Activated naive CD4-positive, alpha-beta T cell treated with anti-CD3 and anti-CD28 coated beads for 36 hours (primary cell): ENCODE measurements at regions not wholly inside any gene's neighbourhood (a gene's known extent, or its start where the extent isn't known, plus 50 kb on each side); places are given as distances from the start of the nearest gene placed in this dataset.

Source experiments
- CTCF ChIA-PET: fragments of 350-600 bp; sonication (Branson Sonifier 250); formaldehyde crosslinking; loops from one replicate; lab custom pipeline; 2021; ENCODE audit warnings: antibody characterized with exemption; lab: Charles Lee
- DNase-seq: peaks from one replicate; pipeline ENCODE4 v3.0.0-alpha.2; 2020
- H3K27ac Mint-ChIP-seq: one replicate; pipeline ENCODE4 v1.8.0; 2021; ENCODE audit warnings: mild to moderate bottlenecking, mixed read lengths
- H3K27me3 Mint-ChIP-seq: one replicate; pipeline ENCODE4 v1.8.0; 2021; ENCODE audit warnings: low read depth, mixed read lengths
- H3K36me3 Mint-ChIP-seq: one replicate; pipeline ENCODE4 v1.8.0; 2021; ENCODE audit warnings: low read depth, mixed read lengths
- H3K4me1 Mint-ChIP-seq: one replicate; pipeline ENCODE4 v1.8.0; 2021; ENCODE audit warnings: low read depth, mixed read lengths
- H3K4me3 Mint-ChIP-seq: one replicate; pipeline ENCODE4 v1.8.0; 2021; ENCODE audit warnings: mild to moderate bottlenecking, moderate library complexity, mixed read lengths
- H3K9me3 Mint-ChIP-seq: one replicate; pipeline ENCODE4 v1.8.0; 2021; ENCODE audit warnings: mixed read lengths
- intact Hi-C: fragments of 100-400 bp; cut with micrococcal nuclease; formaldehyde crosslinking; loops from one replicate; pipeline ENCODE4 v1.15.1; 2023

- H3K4me3 Mint-ChIP-seq = no peak overlapping the region
- no peak for DNase-seq
- H3K27me3 Mint-ChIP-seq = peaks cover 2% of the 10 kb centered on the region
- intact Hi-C loops = no loop called here
- H3K4me1 Mint-ChIP-seq = no peaks in the 10 kb centered on the region
- H3K9me3 Mint-ChIP-seq = no peaks in the 10 kb centered on the region
- CTCF ChIA-PET = no interaction called here
- H3K36me3 Mint-ChIP-seq = no peaks in the 10 kb centered on the region
- no peak overlapping the region for H3K27ac Mint-ChIP-seq
These were observed 69.1 kb upstream of the STUM start for GRCh38 chr1:226479474-226479873.

GRCh38 chr1:226480461-226480860, 68.1 kb upstream of the STUM start:
- CTCF ChIA-PET = no interaction called here
- Mint-ChIP-seq H3K4me1 (no peaks in the 10 kb centered on the region), H3K27me3 (peaks cover 5% of the 10 kb centered on the region), H3K27ac (no peak overlapping the region), H3K9me3 (no peaks in the 10 kb centered on the region), H3K4me3 (no peak overlapping the region), H3K36me3 (no peaks in the 10 kb centered on the region)
- no peak for DNase-seq
- intact Hi-C loops = no loop called here

GRCh38 chr1:226481133-226481532, 67.4 kb upstream of the STUM start:
- Mint-ChIP-seq H3K27me3 (peaks cover 5% of the 10 kb centered on the region), H3K36me3 (no peaks in the 10 kb centered on the region), H3K4me1 (peaks cover 6% of the 10 kb centered on the region), H3K9me3 (no peaks in the 10 kb centered on the region), H3K4me3 (no peak overlapping the region), H3K27ac (no peak overlapping the region)
- intact Hi-C loops = no loop called here
- DNase-seq = no peak
- CTCF ChIA-PET = no interaction called here

GRCh38 chr1:226482196-226482595, 66.4 kb upstream of the STUM start:
- CTCF ChIA-PET = no interaction called here
- peaks cover 5% of the 10 kb centered on the region for H3K27me3 Mint-ChIP-seq
- no peak overlapping the region for H3K4me3 Mint-ChIP-seq
- peaks cover 12% of the 10 kb centered on the region for H3K4me1 Mint-ChIP-seq
- H3K36me3 Mint-ChIP-seq = no peaks in the 10 kb centered on the region
- no peaks in the 10 kb centered on the region for H3K9me3 Mint-ChIP-seq
- no peak overlapping the region for H3K27ac Mint-ChIP-seq
- intact Hi-C loops = no loop called here
- DNase-seq = no peak

- Mint-ChIP-seq H3K9me3 (no peaks in the 10 kb centered on the region), H3K27ac (no peak overlapping the region), H3K36me3 (no peaks in the 10 kb centered on the region), H3K4me1 (peaks cover 12% of the 10 kb centered on the region), H3K4me3 (no peak overlapping the region), H3K27me3 (peaks cover 5% of the 10 kb centered on the region)
- no peak for DNase-seq
- CTCF ChIA-PET = no interaction called here
- intact Hi-C loops = no loop called here
These were observed 65.4 kb upstream of the STUM start for GRCh38 chr1:226482975-226483700.

GRCh38 chr1:226485192-226485591, 63.4 kb upstream of the STUM start:
- no peak overlapping the region for H3K27ac Mint-ChIP-seq
- peaks cover 5% of the 10 kb centered on the region for H3K27me3 Mint-ChIP-seq
- H3K4me3 Mint-ChIP-seq = no peak overlapping the region
- CTCF ChIA-PET = no interaction called here
- intact Hi-C loops = no loop called here
- no peaks in the 10 kb centered on the region for H3K9me3 Mint-ChIP-seq
- no peak for DNase-seq
- peaks cover 12% of the 10 kb centered on the region for H3K4me1 Mint-ChIP-seq
- no peaks in the 10 kb centered on the region for H3K36me3 Mint-ChIP-seq

GRCh38 chr1:226486161-226486560, 62.4 kb upstream of the STUM start:
- no peak overlapping the region for H3K4me3 Mint-ChIP-seq
- H3K36me3 Mint-ChIP-seq = no peaks in the 10 kb centered on the region
- CTCF ChIA-PET = interaction anchor here (0.6 kb wide), 1 partner anchor 32 kb away, joined by 3 read pairs; no protein-coding TSS in a partner anchor
- peaks cover 12% of the 10 kb centered on the region for H3K4me1 Mint-ChIP-seq
- H3K27me3 Mint-ChIP-seq = peaks cover 5% of the 10 kb centered on the region
- H3K27ac Mint-ChIP-seq = no peak overlapping the region
- no peak for DNase-seq
- intact Hi-C loops = no loop called here
- no peaks in the 10 kb centered on the region for H3K9me3 Mint-ChIP-seq

GRCh38 chr1:226487921-226488320, 60.6 kb upstream of the STUM start:
- Mint-ChIP-seq H3K27ac (no peak overlapping the region), H3K9me3 (no peaks in the 10 kb centered on the region), H3K36me3 (no peaks in the 10 kb centered on the region), H3K4me1 (peaks cover 12% of the 10 kb centered on the region), H3K27me3 (peaks cover 3% of the 10 kb centered on the region), H3K4me3 (no peak overlapping the region)
- intact Hi-C loops = no loop called here
- no peak for DNase-seq
- CTCF ChIA-PET = no interaction called here

- Mint-ChIP-seq H3K36me3 (no peaks in the 10 kb centered on the region), H3K27me3 (peaks cover 3% of the 10 kb centered on the region), H3K4me1 (peaks cover 12% of the 10 kb centered on the region), H3K9me3 (no peaks in the 10 kb centered on the region), H3K27ac (no peak overlapping the region), H3K4me3 (no peak overlapping the region)
- CTCF ChIA-PET = interaction anchor here (1.0 to 1.1 kb wide), 2 partner anchors 29 to 54 kb away, joined by 4 read pairs; no protein-coding TSS in a partner anchor
- intact Hi-C loops = no loop called here
- DNase-seq = no peak
These were observed 58.7 kb upstream of the STUM start for GRCh38 chr1:226489718-226490425.

GRCh38 chr1:226490426-226490809, 58.1 kb upstream of the STUM start:
- Mint-ChIP-seq H3K27ac (no peak overlapping the region), H3K27me3 (peaks cover under 1% of the 10 kb centered on the region), H3K4me1 (peaks cover 12% of the 10 kb centered on the region), H3K36me3 (no peaks in the 10 kb centered on the region), H3K9me3 (no peaks in the 10 kb centered on the region), H3K4me3 (no peak overlapping the region)
- intact Hi-C loops = no loop called here
- CTCF ChIA-PET = interaction anchor here (1.0 to 1.1 kb wide), 2 partner anchors 30 to 53 kb away, joined by 4 read pairs; no protein-coding TSS in a partner anchor
- DNase-seq = no peak

GRCh38 chr1:226491093-226491850, 57.3 kb upstream of the STUM start:
- H3K27me3 Mint-ChIP-seq = no peaks in the 10 kb centered on the region
- CTCF ChIA-PET = no interaction called here
- intact Hi-C loops = no loop called here

GRCh38 chr1:226492426-226493137, 56.0 kb upstream of the STUM start:
- DNase-seq = no peak
- Mint-ChIP-seq H3K27me3 (no peaks in the 10 kb centered on the region), H3K4me3 (no peak overlapping the region), H3K4me1 (no peaks in the 10 kb centered on the region), H3K9me3 (no peaks in the 10 kb centered on the region), H3K36me3 (no peaks in the 10 kb centered on the region), H3K27ac (no peak overlapping the region)
- intact Hi-C loops = no loop called here
- CTCF ChIA-PET = no interaction called here

More at GRCh38 chr1:226491093-226491850, 57.3 kb upstream of the STUM start:
- Mint-ChIP-seq H3K9me3 (no peaks in the 10 kb centered on the region), H3K4me1 (peaks cover 5% of the 10 kb centered on the region), H3K4me3 (no peak overlapping the region), H3K36me3 (no peaks in the 10 kb centered on the region), H3K27ac (no peak overlapping the region)
- no peak for DNase-seq
